Natural killer cell (primary cell): ENCODE measurements at regions not wholly inside any gene's neighbourhood (a gene's known extent, or its start where the extent isn't known, plus 50 kb on each side); places are given as distances from the start of the nearest gene placed in this dataset.

ENCODE experiments used
- ATAC-seq, 3 donors: fragments of 150-1000 bp in 2 of 3; fragments of 200-7000 bp in 1 of 3; cut with Tn5 transposase; 1 replicate in 1 of 3; 2 replicates in 2 of 3; pipeline ENCODE4 v1.10.0; 2021; ENCODE audit warnings: mild to moderate bottlenecking in 2 of 3, moderate library complexity in 2 of 3
- DNase-seq, 2 donors: peaks; one replicate each; pipeline versions ENCODE4 v3.0.0 to v3.0.0-alpha.2; 2013 to 2021; ENCODE audit warnings: mixed read lengths in 1 of 2
- H3K27ac ChIP-seq: one replicate; pipeline ENCODE4 v1.5.1; 2013; ENCODE audit warnings: mild to moderate bottlenecking, low read length
- H3K27me3 ChIP-seq: one replicate; pipeline ENCODE4 v1.6.1; 2013; ENCODE audit warnings: low read length; ENCODE audit not compliant: control insufficient read depth, insufficient read depth
- H3K36me3 ChIP-seq: one replicate; pipeline ENCODE4 v1.6.1; 2013; ENCODE audit warnings: low read length; ENCODE audit not compliant: control insufficient read depth, insufficient read depth
- H3K4me1 ChIP-seq: one replicate; pipeline ENCODE4 v1.6.1; 2013; ENCODE audit warnings: low read length; ENCODE audit not compliant: control insufficient read depth, insufficient read depth
- H3K4me3 ChIP-seq: one replicate; pipeline ENCODE4 v1.5.1; 2013; ENCODE audit warnings: low read length
- H3K9me3 ChIP-seq: one replicate; pipeline ENCODE4 v1.6.1; 2013; ENCODE audit warnings: low read length; ENCODE audit not compliant: control insufficient read depth, insufficient read depth
- H3K27ac Mint-ChIP-seq, 2 donors: one replicate each; pipeline ENCODE4 v1.8.0; 2022; ENCODE audit warnings: mild to moderate bottlenecking in 2 of 2, mixed read lengths in 2 of 2, moderate library complexity in 1 of 2
- H3K27me3 Mint-ChIP-seq, 2 donors: one replicate each; pipeline ENCODE4 v1.8.0; 2022; ENCODE audit warnings: low read depth in 2 of 2, mixed read lengths in 2 of 2
- H3K36me3 Mint-ChIP-seq: one replicate; pipeline ENCODE4 v1.8.0; 2022; ENCODE audit warnings: mixed read lengths
- H3K4me1 Mint-ChIP-seq, 2 donors: one replicate each; pipeline ENCODE4 v1.8.0; 2022; ENCODE audit warnings: mixed read lengths in 2 of 2
- H3K4me3 Mint-ChIP-seq: one replicate; pipeline ENCODE4 v1.8.0; 2022; ENCODE audit warnings: mild to moderate bottlenecking, moderate library complexity, mixed read lengths
- H3K9me3 Mint-ChIP-seq, 2 donors: one replicate each; pipeline ENCODE4 v1.8.0; 2022; ENCODE audit warnings: mixed read lengths in 2 of 2
- CTCF ChIP-seq: fragments of 200-600 bp; IDR thresholded peaks from one replicate; pipeline ENCODE4 v1.8.0; 2022; ENCODE audit warnings: antibody characterized with exemption
- WGBS: methylation state at CpG from one replicate; pipeline ENCODE4 v1.1.7; 2013; ENCODE audit warnings: missing lambda C conversion rate; ENCODE audit not compliant: insufficient coverage; 5-methylcytosine and 5-hydroxymethylcytosine counted together
- intact Hi-C: fragments of 100-400 bp; cut with micrococcal nuclease; formaldehyde crosslinking; loops from one replicate; pipeline ENCODE4 v1.14.2; 2022

DNA sequence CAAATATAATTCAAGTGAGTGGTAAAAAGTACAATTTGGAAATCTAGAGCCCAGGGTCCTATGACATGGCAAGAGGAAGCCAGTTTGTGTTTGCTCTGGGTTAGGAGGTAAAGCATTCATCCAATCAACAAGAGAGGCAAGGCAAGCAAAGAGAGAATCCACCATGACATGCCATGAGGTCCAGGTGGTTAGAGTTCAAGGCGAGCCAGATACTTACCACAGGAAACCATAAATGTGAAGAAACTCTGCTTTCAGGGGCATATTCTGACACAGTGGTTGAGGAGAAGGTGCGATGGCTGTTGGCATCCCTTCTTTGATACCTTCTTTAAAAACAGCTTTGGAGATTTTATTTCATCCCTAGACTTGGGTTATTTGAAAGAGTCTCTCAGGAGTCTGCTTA, 193.8 kb upstream of the MAN1A1 start:
- Histone ChIP-seq H3K27me3 (no peaks in the 10 kb centered on the region), H3K27ac (no peak overlapping the region), H3K36me3 (no peaks in the 10 kb centered on the region), H3K9me3 (no peaks in the 10 kb centered on the region), H3K4me3 (no peak overlapping the region), H3K4me1 (no peaks in the 10 kb centered on the region)
- peak in 1 of 3 donors; percentile 40 for ATAC-seq
- Mint-ChIP-seq H3K27me3 (no peaks in the 10 kb centered on the region), H3K27ac (no peak overlapping the region), H3K36me3 (no peaks in the 10 kb centered on the region), H3K4me1 (peaks cover 5 to 9% of the 10 kb centered on the region in 2 donors), H3K4me3 (no peak overlapping the region), H3K9me3 (no peaks in the 10 kb centered on the region)
- DNase-seq: no peak
- intact Hi-C loops: no loop called here
- 33% methylated on average over 2 of the region's 2 CpGs for WGBS
- no peak for TF ChIP-seq CTCF

DNA sequence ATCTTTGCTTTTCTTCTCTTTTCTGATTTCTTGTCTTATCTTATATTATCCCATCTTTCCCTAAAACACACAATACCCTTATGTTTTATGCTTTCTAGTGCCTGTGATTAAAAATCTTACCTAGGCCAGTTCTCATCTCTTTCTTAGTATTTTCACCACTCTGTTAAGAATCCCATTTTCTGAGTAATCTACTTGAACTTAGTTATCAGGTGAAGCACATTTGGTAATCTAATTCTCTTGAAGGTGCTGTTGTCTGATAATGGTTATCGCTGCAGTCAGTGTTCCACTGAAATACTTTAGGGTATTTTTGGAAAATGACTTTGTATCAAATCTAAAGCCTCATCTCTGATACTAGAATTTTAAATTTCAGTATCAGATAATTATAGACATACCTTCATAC, 192.5 kb upstream of the MAN1A1 start:
- H3K27ac Mint-ChIP-seq: no peak overlapping the region
- WGBS: no CpG with 5 or more reads among the region's 1 CpG
- H3K4me3 Mint-ChIP-seq: no peak overlapping the region
- Histone ChIP-seq H3K4me1 (no peaks in the 10 kb centered on the region), H3K4me3 (no peak overlapping the region), H3K36me3 (no peaks in the 10 kb centered on the region), H3K27me3 (no peaks in the 10 kb centered on the region), H3K9me3 (no peaks in the 10 kb centered on the region), H3K27ac (no peak overlapping the region)
- DNase-seq (no peak), ATAC-seq (no peak)
- H3K4me1 Mint-ChIP-seq: peaks cover 5 to 9% of the 10 kb centered on the region in 2 donors
- H3K9me3 Mint-ChIP-seq: no peaks in the 10 kb centered on the region
- H3K27me3 Mint-ChIP-seq: peaks cover 0 to 3% of the 10 kb centered on the region in 2 donors
- H3K36me3 Mint-ChIP-seq: no peaks in the 10 kb centered on the region
- intact Hi-C loops: no loop called here
- no peak for TF ChIP-seq CTCF

- Histone ChIP-seq H3K9me3 (no peaks in the 10 kb centered on the region), H3K4me1 (no peaks in the 10 kb centered on the region), H3K27me3 (no peaks in the 10 kb centered on the region), H3K4me3 (no peak overlapping the region), H3K27ac (no peak overlapping the region), H3K36me3 (no peaks in the 10 kb centered on the region)
- Mint-ChIP-seq H3K4me1 (peaks cover 5 to 9% of the 10 kb centered on the region in 2 donors), H3K9me3 (no peaks in the 10 kb centered on the region), H3K27ac (no peak overlapping the region), H3K36me3 (no peaks in the 10 kb centered on the region), H3K27me3 (peaks cover 0 to 3% of the 10 kb centered on the region in 2 donors), H3K4me3 (no peak overlapping the region)
- DNase-seq: no peak
- WGBS: 62% methylated on average over 3 of the region's 3 CpGs
- ATAC-seq: no peak
- no peak for TF ChIP-seq CTCF
- intact Hi-C loops: no loop called here
Measured at GRCh38 chr6:119541132-119541905, 191.8 kb upstream of the MAN1A1 start.

- no peaks in the 10 kb centered on the region for H3K36me3 ChIP-seq
- DNase-seq (no peak), ATAC-seq (no peak)
- Mint-ChIP-seq H3K4me3 (no peak overlapping the region), H3K27me3 (peaks cover 0 to 3% of the 10 kb centered on the region in 2 donors), H3K36me3 (no peaks in the 10 kb centered on the region), H3K27ac (no peak overlapping the region), H3K4me1 (peaks cover 5 to 9% of the 10 kb centered on the region in 2 donors), H3K9me3 (no peaks in the 10 kb centered on the region)
- H3K4me1 ChIP-seq: no peaks in the 10 kb centered on the region
- H3K9me3 ChIP-seq: no peaks in the 10 kb centered on the region
- WGBS: 98% methylated on average over 6 of the region's 6 CpGs
- TF ChIP-seq CTCF: no peak
- H3K27ac ChIP-seq: no peak overlapping the region
- no peaks in the 10 kb centered on the region for H3K27me3 ChIP-seq
- no peak overlapping the region for H3K4me3 ChIP-seq
- intact Hi-C loops: no loop called here
Measured at GRCh38 chr6:119540417-119540816, 190.9 kb upstream of the MAN1A1 start.
